HepG2 (cell line): ENCODE measurements at regions not wholly inside any gene's neighbourhood (a gene's known extent, or its start where the extent isn't known, plus 50 kb on each side); places are given as distances from the start of the nearest gene placed in this dataset.

ENCODE experiments used
- ATAC-seq: fragments of 200-7000 bp; cut with Tn5 transposase; 3 replicates; pipeline ENCODE4 v1.9.1; 2020; ENCODE audit warnings: mild to moderate bottlenecking, moderate library complexity
- BruUV-seq: library from RNA; stranded (reverse); fragments of 400-500 nt; replicated peaks from 2 replicates; lab custom pipeline; 2021; lab: Mats Ljungman, UMichigan
- CTCF ChIA-PET: fragments of 300-600 bp; formaldehyde crosslinking; extraction: SDS; loops from one replicate; lab custom pipeline; 2021; ENCODE audit warnings: low total read pairs, inconsistent platforms, low intra/inter-chr PET ratio; lab: Yijun Ruan, JAX
- POLR2A ChIA-PET: fragments of 350-600 bp; sonication (Branson Sonifier 250); formaldehyde crosslinking; loops from one replicate; lab custom pipeline; 2020; ENCODE audit warnings: antibody characterized with exemption, inconsistent platforms; lab: Yijun Ruan, JAX
- DNase-seq: peaks from one replicate; pipeline ENCODE4 v3.0.0-alpha.2; 2015; ENCODE audit warnings: low spot score
- FAIRE-seq: peaks from 3 replicates; lab custom pipeline; 2011; peaks lifted over from hg19 to GRCh38; lab: Jason Lieb, UNC
- H2AFZ ChIP-seq: one replicate; pipeline ENCODE4 v1.6.1; 2011; ENCODE audit warnings: low read length, inconsistent platforms
- H3K27ac ChIP-seq: fragments of 300-600 bp; 3 replicates; pipeline ENCODE4 v1.8.0; 2011; ENCODE audit warnings: mixed run types, mild to moderate bottlenecking, mixed read lengths, low read length, inconsistent platforms; ENCODE audit not compliant: insufficient read depth; ENCODE audit errors: extremely low read length
- H3K27me3 ChIP-seq, 2 experiments: fragments of 200-600 bp in 1 of 2; 2 replicates in 1 of 2; 3 replicates in 1 of 2; pipeline versions ENCODE4 v1.6.0 to v1.8.0; 2011; ENCODE audit warnings: low read length in 2 of 2, mild to moderate bottlenecking in 2 of 2, moderate library complexity in 2 of 2, inconsistent platforms in 1 of 2; ENCODE audit not compliant: insufficient read depth in 2 of 2, control insufficient read depth in 1 of 2
- H3K36me3 ChIP-seq, 2 experiments: fragments of 200-600 bp in 1 of 2; replicated peaks in 1 of 2; 2 replicates in 1 of 2; 3 replicates in 1 of 2; pipeline versions ENCODE4 v1.5.1 to v1.8.0; 2011; ENCODE audit warnings: low read length in 2 of 2, inconsistent platforms in 1 of 2; ENCODE audit not compliant: insufficient read depth in 2 of 2, control insufficient read depth in 1 of 2
- H3K4me1 ChIP-seq: 2 replicates; pipeline ENCODE4 v1.5.1; 2012; ENCODE audit warnings: low read length, inconsistent platforms; ENCODE audit not compliant: insufficient read depth
- H3K4me2 ChIP-seq: 2 replicates; pipeline ENCODE4 v1.6.0; 2011; ENCODE audit warnings: low read depth, low read length, inconsistent platforms
- H3K4me3 ChIP-seq, 3 experiments: fragments of 200-600 bp in 1 of 3; sonication (generic), shearing (Covaris generic) in 1 of 3; replicated peaks in 1 of 3; 2 replicates each; pipeline ENCODE4 v1.5.1; 2011 to 2016; ENCODE audit warnings: low read length in 3 of 3, inconsistent platforms in 2 of 3, low read depth in 2 of 3, mild to moderate bottlenecking in 2 of 3, control low read depth in 1 of 3, mixed read lengths in 1 of 3; ENCODE audit not compliant: insufficient read depth in 1 of 3
- H3K79me2 ChIP-seq: one replicate; pipeline ENCODE4 v1.6.1; 2011; ENCODE audit warnings: low read length, inconsistent platforms; ENCODE audit not compliant: insufficient read depth
- H3K9ac ChIP-seq: 2 replicates; pipeline ENCODE4 v1.6.0; 2011; ENCODE audit warnings: mild to moderate bottlenecking, low read depth, low read length, inconsistent platforms; ENCODE audit not compliant: insufficient read depth
- H3K9me3 ChIP-seq: 2 replicates; pipeline ENCODE4 v1.5.1; 2012; ENCODE audit warnings: mild to moderate bottlenecking, low read length
- H4K20me1 ChIP-seq: 2 replicates; pipeline ENCODE4 v1.6.0; 2011; ENCODE audit warnings: inconsistent platforms, mild to moderate bottlenecking, low read length, moderate library complexity; ENCODE audit not compliant: insufficient read depth
- DMTF1 ChIP-seq: sonication (generic); formaldehyde crosslinking; IDR thresholded peaks from 2 replicates; pipeline ENCODE4 v1.4.0; 2020; ENCODE audit warnings: mild to moderate bottlenecking, missing genetic modification reagents
- E2F5 ChIP-seq: sonication (generic); formaldehyde crosslinking; conservative IDR thresholded peaks from 2 replicates; pipeline ENCODE4 v1.4.0; 2020; ENCODE audit warnings: missing genetic modification reagents
- HINFP ChIP-seq: sonication (generic); formaldehyde crosslinking; IDR thresholded peaks from 2 replicates; pipeline ENCODE4 v1.4.0; 2020; ENCODE audit warnings: low read depth, mild to moderate bottlenecking, missing genetic modification reagents
- PAX8 ChIP-seq: sonication (generic); formaldehyde crosslinking; IDR thresholded peaks from 2 replicates; pipeline ENCODE4 v1.8.0; 2022; ENCODE audit warnings: mild to moderate bottlenecking, missing genetic modification reagents, borderline replicate concordance
- PLSCR1 ChIP-seq: sonication (generic); formaldehyde crosslinking; IDR thresholded peaks from 2 replicates; pipeline ENCODE4 v1.5.0; 2020; ENCODE audit warnings: missing genetic modification reagents, mild to moderate bottlenecking, borderline replicate concordance
- SYNCRIP ChIP-seq: fragments of 200-400 bp; formaldehyde crosslinking; IDR thresholded peaks from 2 replicates; pipeline ENCODE4 v1.6.1; 2018; ENCODE audit warnings: mild to moderate bottlenecking, low read depth, low read length; ENCODE audit not compliant: insufficient read depth
- ZNF18 ChIP-seq: sonication (generic); formaldehyde crosslinking; IDR thresholded peaks from 2 replicates; pipeline ENCODE4 v1.8.0; 2022; ENCODE audit warnings: mild to moderate bottlenecking, missing genetic modification reagents; ENCODE audit not compliant: insufficient replicate concordance
- ZNF180 ChIP-seq: sonication (generic); formaldehyde crosslinking; IDR thresholded peaks from 2 replicates; pipeline ENCODE4 v1.4.0; 2020; ENCODE audit warnings: low read depth, missing genetic modification reagents, borderline replicate concordance
- ZNF460 ChIP-seq: sonication (generic); formaldehyde crosslinking; IDR thresholded peaks from 2 replicates; pipeline ENCODE4 v1.5.1; 2020; ENCODE audit warnings: missing genetic modification reagents, mild to moderate bottlenecking, borderline replicate concordance
- ZNF543 ChIP-seq: sonication (generic); formaldehyde crosslinking; IDR thresholded peaks from 2 replicates; pipeline ENCODE4 v1.4.0; 2020; ENCODE audit warnings: mild to moderate bottlenecking, missing genetic modification reagents
- ZNF710 ChIP-seq: sonication (generic); formaldehyde crosslinking; IDR thresholded peaks from 2 replicates; pipeline ENCODE4 v1.5.0; 2020; ENCODE audit warnings: mild to moderate bottlenecking, missing genetic modification reagents, borderline replicate concordance
- ZNF720 ChIP-seq: sonication (generic); formaldehyde crosslinking; IDR thresholded peaks from 2 replicates; pipeline ENCODE4 v1.4.0; 2020; ENCODE audit warnings: missing genetic modification reagents
- WGBS: methylation state at CpG from one replicate; pipeline ENCODE4 v1.1.6; 2017; ENCODE audit warnings: low lambda C conversion rate; 5-methylcytosine and 5-hydroxymethylcytosine counted together
- in situ Hi-C: cut with HindIII; loops from 2 replicates; pipeline ENCODE4 v1.10.0; 2017; ENCODE audit warnings: low pct_unique_long_range_greater_than_20kb; ENCODE audit not compliant: extremely low pct_ligation_motif_present
- intact Hi-C: fragments of 100-400 bp; cut with micrococcal nuclease; formaldehyde crosslinking; loops from one replicate; pipeline ENCODE4 v1.10.0; 2022; ENCODE audit not compliant: unreplicated experiment

DNA sequence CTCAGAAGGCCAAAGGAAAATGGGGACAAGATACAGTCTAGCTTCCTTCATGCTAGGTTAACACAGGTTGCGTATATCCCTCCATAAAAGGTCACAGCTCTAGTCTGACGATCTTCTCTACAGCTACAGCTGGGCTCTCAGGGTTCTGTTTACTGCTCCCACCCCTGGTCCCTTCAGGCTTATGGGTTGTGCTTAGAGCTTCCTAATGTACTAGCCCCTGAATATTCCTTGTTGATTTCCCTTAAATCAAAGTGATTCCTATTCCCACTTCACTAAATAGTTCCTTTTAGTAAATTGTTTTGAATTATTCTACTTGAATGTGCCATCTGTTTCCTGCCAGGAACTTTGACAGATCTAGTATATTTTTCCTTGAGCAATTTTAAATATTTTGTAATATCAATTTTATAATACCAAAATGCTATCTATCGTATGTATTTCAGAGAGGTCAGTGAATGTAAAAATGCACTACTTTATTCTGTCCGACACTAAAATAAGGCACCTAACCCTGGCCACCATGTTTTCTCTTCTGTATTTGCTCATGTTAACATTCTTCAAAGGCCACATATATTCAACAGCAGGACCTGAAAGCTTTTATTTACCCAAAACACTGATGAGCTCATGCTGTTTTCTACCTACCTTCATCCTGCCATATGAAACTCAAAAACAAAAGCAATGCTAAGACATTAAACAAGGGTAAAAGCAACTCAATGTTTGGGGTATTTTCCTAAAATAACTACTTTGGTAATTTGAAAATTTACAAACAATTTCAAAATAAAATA is 92.8 kb upstream of the TGFBR2 start (continued):
- no peak for TF ChIP-seq E2F5 (CRISPR knock-in tag)
- TF ChIP-seq ZNF460 = no peak

GRCh38 chr3:30516238-30516637 is 90.2 kb upstream of the TGFBR2 start:
- in situ Hi-C loops (no loop called here), intact Hi-C loops (loop anchor here (2.0 kb wide), 1 partner anchor 55 kb away; no protein-coding TSS in a partner anchor)
- Histone ChIP-seq H3K9ac (no peak overlapping the region), H3K9me3 (no peaks in the 10 kb centered on the region), H3K79me2 (no peaks in the 10 kb centered on the region), H3K4me2 (no peak overlapping the region), H3K27me3 (no peaks in the 10 kb centered on the region), H3K36me3 (no peaks in the 10 kb centered on the region), H3K27ac (no peak overlapping the region), H3K4me3 (no peak overlapping the region), H4K20me1 (no peaks in the 10 kb centered on the region), H2AFZ (no peak overlapping the region), H3K4me1 (peaks cover 55% of the 10 kb centered on the region)
- CTCF ChIA-PET = no interaction called here
- no peak for ATAC-seq
- FAIRE-seq = no peak
- DNase-seq = no peak
- BruUV-seq = no TSS peak
- POLR2A ChIA-PET = no interaction called here
- WGBS = 82% methylated on average over 2 of the region's 2 CpGs
- TF ChIP-seq PLSCR1 (CRISPR knock-in tag) (no peak), ZNF710 (CRISPR knock-in tag) (no peak), ZNF543 (CRISPR knock-in tag) (no peak), PAX8 (no peak), ZNF18 (no peak), ZNF720 (CRISPR knock-in tag) (no peak), DMTF1 (CRISPR knock-in tag) (no peak), HINFP (CRISPR knock-in tag) (no peak), ZNF180 (CRISPR knock-in tag) (no peak), SYNCRIP (no peak)
